HG03469 (cell line): ENCODE measurements at regions not wholly inside any gene's neighbourhood (a gene's known extent, or its start where the extent isn't known, plus 50 kb on each side); places are given as distances from the start of the nearest gene placed in this dataset.

Source experiments
- ATAC-seq: cut with Tn5 transposase; IDR thresholded peaks from one replicate; pipeline ENCODE4 v1.9.1; 2021; ENCODE audit warnings: mild to moderate bottlenecking, moderate library complexity, moderate number of reproducible peaks; ENCODE audit not compliant: unreplicated experiment

DNA sequence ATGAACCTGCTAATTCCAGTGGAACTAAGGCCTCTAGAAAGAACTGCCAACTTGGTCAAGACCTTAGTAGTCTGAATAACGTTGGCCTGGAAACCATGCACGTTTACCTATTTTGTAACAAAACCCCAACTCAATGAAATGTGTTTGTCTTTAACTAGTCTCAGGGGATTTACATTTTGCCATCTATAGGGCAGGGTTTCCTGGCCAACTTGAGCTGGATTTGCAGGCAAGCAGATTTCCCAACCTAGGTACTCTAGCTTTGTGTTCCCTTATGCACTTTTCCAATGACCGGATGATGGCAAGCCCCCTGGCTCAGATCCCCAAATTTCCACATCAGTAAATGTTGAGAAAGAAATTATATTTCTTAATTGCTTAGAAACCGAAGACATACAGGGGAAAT is 114.5 kb downstream of the IRS2 start:
- ATAC-seq: no peak

DNA sequence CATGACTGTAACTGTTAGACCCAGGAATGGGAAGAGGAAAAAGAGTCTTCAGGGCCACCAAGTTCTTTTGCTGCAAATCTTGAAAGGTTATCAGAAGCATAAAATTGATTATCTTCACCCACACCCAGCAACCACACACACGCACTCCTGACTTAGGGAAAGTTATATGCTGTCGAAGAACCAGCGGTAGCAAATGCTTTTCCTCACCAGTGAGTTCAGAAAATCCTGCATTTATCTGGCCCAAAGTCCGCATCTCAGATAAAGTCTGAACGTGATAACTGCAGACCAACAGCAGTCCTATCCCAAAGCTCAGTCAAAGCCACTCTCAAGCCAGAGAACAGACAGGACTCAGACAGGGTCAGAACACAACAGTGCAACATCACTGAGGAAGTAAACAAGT is 115.6 kb downstream of the IRS2 start:
- ATAC-seq: no peak

GRCh38 chr13:109669956-109670355 is 116.4 kb downstream of the IRS2 start:
- no peak for ATAC-seq

DNA sequence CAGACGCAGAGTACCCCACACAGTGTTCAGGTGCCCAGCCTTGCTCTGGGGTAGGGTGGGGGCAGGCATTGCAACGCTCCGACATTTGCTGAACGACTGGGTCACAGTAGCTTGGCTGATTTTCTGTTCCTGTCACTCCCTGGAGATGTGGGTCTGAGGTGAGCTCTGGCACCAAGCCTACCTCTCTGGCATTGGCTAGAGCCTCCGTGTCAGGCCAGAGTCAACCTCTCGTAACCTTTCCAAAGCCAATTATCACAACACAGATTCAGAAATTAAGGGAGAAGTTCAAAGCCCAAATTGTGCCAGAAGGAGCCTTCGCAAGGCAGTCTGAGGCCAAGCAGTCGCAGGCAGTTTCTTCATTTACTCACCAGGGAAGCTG is 117.2 kb downstream of the IRS2 start:
- no peak for ATAC-seq

- ATAC-seq: no peak
These were observed 117.8 kb downstream of the IRS2 start for GRCh38 chr13:109668433-109669233.

DNA sequence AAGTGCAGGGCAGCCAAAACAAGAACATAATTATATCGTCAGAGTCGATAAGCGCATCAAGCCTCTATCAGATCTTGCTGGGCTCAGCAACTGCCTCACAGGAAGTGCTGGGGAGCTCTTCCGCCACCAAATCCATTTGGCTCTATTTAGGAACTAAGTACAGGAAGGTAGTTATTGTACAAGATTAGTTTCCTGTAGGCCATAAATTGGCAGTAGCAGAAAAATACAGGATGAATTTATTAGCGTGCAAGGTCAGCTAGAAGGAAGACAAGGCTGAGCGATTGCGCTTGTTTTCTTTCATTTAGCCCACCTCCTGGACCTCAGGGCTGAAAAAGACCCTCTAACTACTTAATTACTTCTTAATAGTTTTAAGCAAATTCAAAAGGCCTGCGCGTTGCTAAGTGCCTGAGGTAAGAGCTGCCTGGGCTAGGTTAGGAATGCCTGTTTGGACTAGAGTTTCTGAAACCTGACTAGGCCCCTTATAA is 118.5 kb downstream of the IRS2 start:
- ATAC-seq: no peak

DNA sequence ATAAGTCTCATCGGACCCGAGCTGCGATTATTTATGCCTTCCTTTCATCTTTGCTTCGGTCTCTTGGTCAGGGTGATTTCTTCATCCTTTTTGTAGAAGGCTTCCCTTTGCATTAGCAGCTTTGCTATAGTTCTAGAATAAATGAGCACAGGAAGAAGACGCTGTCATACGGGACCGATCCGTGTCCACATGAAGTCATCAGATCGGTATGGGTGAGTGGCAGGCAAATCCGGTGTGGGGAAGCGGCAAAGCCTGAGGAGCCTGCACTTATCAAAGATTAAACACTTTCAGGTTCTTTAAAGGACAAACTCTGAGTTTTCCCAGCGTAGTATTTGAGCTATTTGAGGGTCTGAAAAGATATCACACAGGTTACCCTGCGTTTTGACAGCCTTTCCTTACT is 119.3 kb downstream of the IRS2 start:
- ATAC-seq: no peak

- ATAC-seq: no peak
These were observed 119.7 kb downstream of the IRS2 start for GRCh38 chr13:109666656-109667055.

- ATAC-seq: no peak
These were observed 120.6 kb downstream of the IRS2 start for GRCh38 chr13:109665781-109666249.

GRCh38 chr13:109665240-109665639 is 121.1 kb downstream of the IRS2 start:
- ATAC-seq: no peak

DNA sequence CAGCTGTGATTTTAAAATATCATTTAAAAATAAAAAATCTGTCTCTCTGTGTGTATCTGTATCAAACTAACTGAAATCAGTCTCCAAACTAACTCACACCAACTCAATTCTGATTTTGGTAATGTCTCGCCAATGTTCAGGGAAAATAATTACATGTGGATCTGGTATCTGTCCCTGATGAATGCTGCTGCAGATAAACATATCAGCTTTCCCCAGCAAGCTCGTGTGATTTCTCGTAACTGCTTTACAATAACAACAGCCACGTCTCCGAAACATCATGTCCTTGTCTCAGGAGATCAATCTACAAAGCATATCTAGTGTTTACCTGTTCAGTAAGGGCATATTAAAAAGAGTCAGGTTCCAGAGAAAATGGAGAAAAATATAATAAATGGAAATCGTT is 129.0 kb downstream of the IRS2 start:
- no peak for ATAC-seq

DNA sequence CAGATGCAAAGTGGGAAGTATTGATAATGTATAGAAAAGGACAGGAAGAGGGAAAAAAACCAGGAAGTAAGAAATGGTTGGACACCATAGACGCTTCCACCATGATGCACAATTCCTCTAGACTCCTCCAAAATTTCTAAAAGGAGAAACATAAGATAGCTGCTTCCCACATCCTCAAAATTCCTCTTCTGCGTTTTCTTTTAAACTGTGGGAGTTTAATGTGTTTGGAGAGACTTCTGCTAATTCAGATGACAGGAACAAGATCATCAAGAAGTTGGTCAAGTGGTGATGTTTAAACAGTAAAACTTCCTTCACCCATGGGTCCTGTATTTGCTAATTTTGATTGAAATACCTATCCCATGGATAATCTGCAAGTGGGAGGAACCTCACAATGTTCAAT is 130.2 kb downstream of the IRS2 start:
- no peak for ATAC-seq

DNA sequence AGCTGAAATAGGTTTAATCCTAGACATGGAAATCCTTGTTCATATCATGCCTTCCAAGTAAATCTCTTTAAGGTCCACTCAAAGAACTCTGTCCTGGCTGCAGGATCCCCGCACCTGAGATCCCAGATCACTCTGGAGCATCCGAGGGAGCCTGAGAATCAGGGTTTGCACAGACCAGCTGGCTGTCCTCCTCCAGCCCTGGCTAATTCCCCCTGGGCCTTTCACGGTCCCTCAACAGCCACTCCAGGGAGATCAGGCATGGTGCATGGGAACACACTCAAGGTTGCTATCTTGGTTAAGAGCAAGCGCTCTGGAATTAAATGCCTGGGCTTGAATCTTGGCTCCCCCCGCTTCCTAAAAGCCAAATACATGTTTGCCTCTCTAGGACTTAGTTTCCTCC is 130.8 kb downstream of the IRS2 start:
- ATAC-seq: no peak

DNA sequence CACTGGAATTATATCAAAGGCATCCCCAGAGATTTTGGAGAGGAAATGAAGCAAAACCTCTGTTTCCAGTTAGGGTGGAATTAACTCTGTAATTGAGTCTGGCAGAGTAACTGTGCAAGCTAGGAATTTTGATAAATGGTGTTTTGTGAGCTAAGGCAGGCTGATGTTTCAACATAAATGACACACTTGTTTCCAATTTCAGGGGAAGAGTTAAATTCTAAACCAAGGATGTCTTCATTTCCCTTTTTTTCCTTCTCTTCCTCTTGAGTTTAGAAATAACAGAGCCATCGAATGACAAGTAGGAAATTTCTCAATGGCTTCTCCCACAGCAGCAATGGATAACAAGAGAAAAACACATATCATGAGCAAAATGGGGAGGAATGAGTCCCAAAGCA is 131.2 kb downstream of the IRS2 start:
- ATAC-seq: no peak

GRCh38 chr13:109654341-109655205 is 131.8 kb downstream of the IRS2 start:
- ATAC-seq: no peak

DNA sequence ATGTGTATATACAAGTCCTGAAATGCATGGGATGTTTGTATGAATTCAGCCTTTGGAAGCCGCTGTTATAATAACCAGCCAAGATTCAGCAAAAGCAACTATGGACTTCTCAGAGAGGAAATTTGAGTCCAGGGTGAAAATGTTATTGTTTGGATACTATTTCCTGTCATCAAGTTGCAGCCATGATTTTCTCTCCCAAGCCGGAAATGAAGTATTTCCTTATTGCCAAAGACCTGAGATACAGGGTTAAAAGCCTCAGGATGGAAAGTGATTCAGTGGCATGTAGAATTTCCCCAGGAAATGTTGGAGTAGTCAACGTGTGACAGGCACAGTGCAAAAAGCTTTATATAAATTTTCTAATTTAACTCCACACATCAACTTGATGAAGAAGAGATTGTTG is 133.9 kb downstream of the IRS2 start:
- ATAC-seq: no peak

- ATAC-seq: no peak
These were observed 134.5 kb downstream of the IRS2 start for GRCh38 chr13:109651854-109652253.

DNA sequence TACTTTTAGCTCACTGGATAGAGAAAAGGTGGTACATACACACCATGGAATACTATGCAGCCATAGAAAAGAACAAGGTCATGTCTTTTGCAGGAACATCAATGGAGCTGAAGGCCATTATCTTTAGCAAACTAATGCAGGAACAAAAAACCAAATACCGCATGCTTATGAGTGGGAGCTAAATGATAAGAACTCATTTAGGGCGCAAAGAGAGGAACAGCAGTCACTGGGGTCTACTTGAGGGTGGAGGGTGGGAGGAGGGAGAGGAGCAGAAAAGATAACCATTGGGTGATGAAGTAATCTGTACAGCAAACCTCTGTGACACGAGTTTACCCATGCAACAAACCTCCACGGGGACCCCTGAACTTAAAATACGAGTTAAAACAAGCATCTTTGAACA is 135.1 kb downstream of the IRS2 start:
- no peak for ATAC-seq

- ATAC-seq: no peak
These were observed 135.5 kb downstream of the IRS2 start for GRCh38 chr13:109650861-109651260.

DNA sequence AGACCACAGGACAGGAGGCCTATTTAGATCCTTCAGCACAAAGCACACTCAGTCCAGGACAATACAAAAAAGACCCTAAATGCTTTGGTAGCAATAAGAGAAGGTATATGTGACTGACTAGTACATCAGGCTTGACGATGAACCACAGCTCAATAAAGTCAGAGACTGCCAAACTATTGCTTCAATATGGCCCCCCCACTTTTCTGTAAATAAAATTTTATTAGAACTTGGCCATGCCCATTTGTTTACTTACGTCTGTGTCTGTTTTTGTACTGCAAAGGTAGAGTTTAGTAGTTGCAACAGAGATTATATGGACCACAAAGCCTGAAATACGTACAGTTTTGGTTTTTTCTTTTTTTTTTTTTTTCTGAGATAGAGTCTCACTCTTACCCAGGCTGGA is 136.7 kb downstream of the IRS2 start:
- ATAC-seq: no peak

DNA sequence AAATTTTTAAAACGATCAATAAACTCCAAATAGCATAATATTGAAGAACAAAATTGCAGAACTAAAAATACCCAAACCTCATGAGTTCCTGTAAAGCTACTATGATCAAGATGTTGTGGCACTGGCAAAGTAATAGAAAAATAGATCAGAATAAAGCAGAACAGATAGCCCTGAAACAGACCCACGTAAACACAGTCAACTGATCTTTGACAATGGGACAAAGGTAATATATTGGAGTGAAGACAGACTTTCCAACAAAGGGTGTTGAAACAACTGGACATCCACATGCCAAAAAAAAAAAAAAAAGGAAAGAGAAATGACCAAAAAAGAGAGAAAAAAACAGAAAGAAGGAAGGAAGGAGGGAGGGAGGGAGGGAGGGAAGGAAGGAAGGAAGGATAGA is 138.7 kb downstream of the IRS2 start:
- no peak for ATAC-seq

GRCh38 chr13:109647053-109647452 is 139.3 kb downstream of the IRS2 start:
- no peak for ATAC-seq
